IMR-90 (cell line): ENCODE measurements at regions not wholly inside any gene's neighbourhood (a gene's known extent, or its start where the extent isn't known, plus 50 kb on each side); places are given as distances from the start of the nearest gene placed in this dataset.

Source experiments
- ATAC-seq: fragments of 200-7000 bp; cut with Tn5 transposase; 2 replicates; pipeline ENCODE4 v1.9.1; 2020; ENCODE audit warnings: low read depth, mild to moderate bottlenecking, moderate library complexity
- BruUV-seq: library from RNA; stranded (reverse); fragments of 400-500 nt; replicated peaks from 2 replicates; lab custom pipeline; 2021; lab: Mats Ljungman, UMichigan
- CTCF ChIA-PET: fragments of 300-600 bp; formaldehyde crosslinking; extraction: SDS; loops from one replicate; lab custom pipeline; 2021; ENCODE audit warnings: antibody characterized with exemption; lab: Yijun Ruan, JAX
- POLR2A ChIA-PET: fragments of 300-600 bp; sonication (Branson Sonifier 250); formaldehyde crosslinking; loops from one replicate; lab custom pipeline; 2022; ENCODE audit warnings: antibody characterized with exemption; ENCODE audit not compliant: unreplicated experiment; lab: Charles Lee
- DNase-seq: peaks from one replicate; pipeline ENCODE4 v3.0.0; 2013
- H2AFZ ChIP-seq: replicated peaks from 2 replicates; pipeline ENCODE3; 2013; ENCODE audit warnings: low read length, mild to moderate bottlenecking; ENCODE audit not compliant: poor library complexity
- H2AK5ac ChIP-seq: 2 replicates; pipeline ENCODE4 v1.6.1; 2013; ENCODE audit warnings: low read depth, low read length, inconsistent platforms
- H2AK9ac ChIP-seq: replicated peaks from 2 replicates; pipeline ENCODE3; 2013; ENCODE audit warnings: mild to moderate bottlenecking, low read depth, low read length, moderate library complexity; ENCODE audit not compliant: poor library complexity
- H2BK120ac ChIP-seq: 2 replicates; pipeline ENCODE4 v1.6.1; 2013; ENCODE audit warnings: low read depth, low read length, inconsistent platforms
- H2BK15ac ChIP-seq: 3 replicates; pipeline ENCODE4 v1.6.1; 2013; ENCODE audit warnings: low read depth, low read length, inconsistent platforms
- H2BK20ac ChIP-seq: 2 replicates; pipeline ENCODE4 v1.6.1; 2013; ENCODE audit warnings: low read depth, mild to moderate bottlenecking, inconsistent platforms, low read length, moderate library complexity
- H2BK5ac ChIP-seq: 2 replicates; pipeline ENCODE4 v1.6.1; 2013; ENCODE audit warnings: mild to moderate bottlenecking, low read depth, low read length, inconsistent platforms; ENCODE audit not compliant: poor library complexity, severe bottlenecking
- H3K14ac ChIP-seq: replicated peaks from 2 replicates; pipeline ENCODE4 v1.6.1; 2013; ENCODE audit warnings: low read depth, low read length, inconsistent platforms
- H3K18ac ChIP-seq: 2 replicates; pipeline ENCODE4 v1.6.1; 2013; ENCODE audit warnings: low read depth, low read length, control low read depth
- H3K23ac ChIP-seq: 2 replicates; pipeline ENCODE4 v1.6.1; 2013; ENCODE audit warnings: low read depth, low read length, inconsistent platforms
- H3K27ac ChIP-seq: 2 replicates; pipeline ENCODE4 v1.5.1; 2013; ENCODE audit warnings: mild to moderate bottlenecking, control low read depth, low read length; ENCODE audit not compliant: insufficient read depth
- H3K27me3 ChIP-seq: 2 replicates; pipeline ENCODE4 v1.6.1; 2013; ENCODE audit warnings: low read length; ENCODE audit not compliant: control insufficient read depth, insufficient read depth
- H3K36me3 ChIP-seq: 2 replicates; pipeline ENCODE4 v1.6.1; 2013; ENCODE audit warnings: low read length, mixed read lengths; ENCODE audit not compliant: control insufficient read depth, insufficient read depth
- H3K4ac ChIP-seq: 2 replicates; pipeline ENCODE4 v1.6.1; 2013; ENCODE audit warnings: low read depth, low read length, inconsistent platforms
- H3K4me1 ChIP-seq: 2 replicates; pipeline ENCODE4 v1.6.1; 2013; ENCODE audit warnings: low read length, mixed read lengths; ENCODE audit not compliant: control insufficient read depth, insufficient read depth
- H3K4me2 ChIP-seq: 2 replicates; pipeline ENCODE4 v1.6.1; 2013; ENCODE audit warnings: low read depth, mild to moderate bottlenecking, control low read depth, low read length, moderate library complexity
- H3K4me3 ChIP-seq: 2 replicates; pipeline ENCODE4 v1.5.1; 2013; ENCODE audit warnings: low read depth, mild to moderate bottlenecking, control low read depth, low read length, moderate library complexity; ENCODE audit not compliant: insufficient read depth
- H3K56ac ChIP-seq: 2 replicates; pipeline ENCODE4 v1.6.1; 2013; ENCODE audit warnings: low read length, inconsistent platforms; ENCODE audit not compliant: insufficient read depth; ENCODE audit errors: extremely low read depth
- H3K79me1 ChIP-seq, 2 experiments: 2 replicates each; pipeline ENCODE4 v1.6.1; 2013; ENCODE audit warnings: low read length in 2 of 2, inconsistent platforms in 1 of 2, low read depth in 1 of 2
- H3K9ac ChIP-seq: 2 replicates; pipeline ENCODE4 v1.6.1; 2013; ENCODE audit warnings: low read depth, low read length, control low read depth
- H3K9me1 ChIP-seq: 2 replicates; pipeline ENCODE4 v1.6.1; 2013; ENCODE audit warnings: low read length, inconsistent platforms; ENCODE audit not compliant: insufficient read depth
- H3K9me3 ChIP-seq: 2 replicates; pipeline ENCODE4 v1.6.1; 2013; ENCODE audit warnings: low read length; ENCODE audit not compliant: control insufficient read depth, insufficient read depth
- H4K20me1 ChIP-seq: 2 replicates; pipeline ENCODE4 v1.6.1; 2013; ENCODE audit warnings: low read length, inconsistent platforms; ENCODE audit not compliant: insufficient read depth
- H4K5ac ChIP-seq: 2 replicates; pipeline ENCODE4 v1.6.1; 2013; ENCODE audit warnings: mild to moderate bottlenecking, low read depth, low read length, control low read depth
- H4K8ac ChIP-seq, 2 experiments: 2 replicates each; pipeline ENCODE4 v1.6.1; 2013; ENCODE audit warnings: low read depth in 2 of 2, low read length in 2 of 2, control low read depth in 1 of 2, inconsistent platforms in 1 of 2
- H4K91ac ChIP-seq: 2 replicates; pipeline ENCODE4 v1.6.1; 2013; ENCODE audit warnings: low read depth, low read length, inconsistent platforms; ENCODE audit not compliant: insufficient read depth
- BHLHE40 ChIP-seq: fragments of 150-350 bp; IDR thresholded peaks from 2 replicates; pipeline ENCODE4 v1.6.1; 2016; ENCODE audit warnings: mild to moderate bottlenecking, low read depth, low read length
- CEBPB ChIP-seq: IDR thresholded peaks from 2 replicates; pipeline ENCODE4 v1.6.1; 2012; ENCODE audit warnings: low read depth, low read length, improper control_type of control experiment
- CHD1 ChIP-seq: IDR thresholded peaks from 2 replicates; pipeline ENCODE4 v1.6.1; 2012; ENCODE audit warnings: low read depth, low read length, improper control_type of control experiment
- CTCF ChIP-seq: conservative IDR thresholded peaks from 2 replicates; pipeline ENCODE4 v1.5.1; 2012; ENCODE audit warnings: mild to moderate bottlenecking, low read depth, low read length, improper control_type of control experiment
- MXI1 ChIP-seq: IDR thresholded peaks from 2 replicates; pipeline ENCODE4 v1.6.1; 2012; ENCODE audit warnings: low read depth, mild to moderate bottlenecking, low read length, moderate library complexity, borderline replicate concordance
- NFE2L2 ChIP-seq: fragments of 150-350 bp; IDR thresholded peaks from 2 replicates; pipeline ENCODE4 v1.6.1; 2016; ENCODE audit warnings: low read depth, mild to moderate bottlenecking, low read length
- POLR2A ChIP-seq: IDR thresholded peaks from 2 replicates; pipeline ENCODE4 v1.6.1; 2012; ENCODE audit warnings: mild to moderate bottlenecking, low read depth, low read length
- RAD21 ChIP-seq: IDR thresholded peaks from 2 replicates; pipeline ENCODE4 v1.6.1; 2012; ENCODE audit warnings: low read length, improper control_type of control experiment
- RCOR1 ChIP-seq: IDR thresholded peaks from 2 replicates; pipeline ENCODE4 v1.6.1; 2012; ENCODE audit warnings: mild to moderate bottlenecking, low read length, improper control_type of control experiment; ENCODE audit not compliant: insufficient replicate concordance
- RFX5 ChIP-seq: IDR thresholded peaks from 2 replicates; pipeline ENCODE4 v1.8.0; 2012; ENCODE audit warnings: low read depth, mild to moderate bottlenecking, low read length, moderate library complexity
- USF2 ChIP-seq: fragments of 150-350 bp; IDR thresholded peaks from 2 replicates; pipeline ENCODE4 v1.6.1; 2017; ENCODE audit warnings: mild to moderate bottlenecking, antibody characterized with exemption, low read length, low read depth
- WGBS, 2 experiments: methylation state at CpG; one replicate each; pipeline versions ENCODE4 v1.1.5 to v1.1.7; 2013; ENCODE audit warnings: missing lambda C conversion rate in 2 of 2; ENCODE audit not compliant: insufficient read length in 1 of 2; ENCODE audit errors: extremely low coverage in 2 of 2; 5-methylcytosine and 5-hydroxymethylcytosine counted together
- dilution Hi-C: fragments of 300-500 bp; cut with HindIII; formaldehyde crosslinking; loops from one replicate; pipeline ENCODE4 v1.14.3; 2018; ENCODE audit warnings: low sequenced_read_pairs; ENCODE audit not compliant: unreplicated experiment
- in situ Hi-C: fragments of 300-500 bp; cut with MboI; formaldehyde crosslinking; loops from 3 replicates; pipeline ENCODE4 v1.14.3; 2019; ENCODE audit warnings: low sequenced_read_pairs, inconsistent platforms, mixed read lengths
- intact Hi-C: fragments of 100-400 bp; cut with micrococcal nuclease; formaldehyde crosslinking; loops from 2 replicates; pipeline ENCODE4 v1.10.0; 2022

GRCh38 chr12:85695097-85695715 is 141.0 kb downstream of the RASSF9 start:
- no peak overlapping the region for H3K23ac ChIP-seq

More at GRCh38 chr12:85695097-85695715, 141.0 kb downstream of the RASSF9 start:
- no CpG with 5 or more reads among the region's 4 CpGs for WGBS, 2 experiments
- no peak overlapping the region for H3K9ac ChIP-seq
- H2BK120ac ChIP-seq, result no peak overlapping the region
- no peak overlapping the region for H4K8ac ChIP-seq
- no peak overlapping the region for H3K4me3 ChIP-seq
- TF ChIP-seq RAD21 (no peak), CEBPB (no peak), RFX5 (no peak), USF2 (no peak), CTCF (no peak), BHLHE40 (no peak), CHD1 (no peak), NFE2L2 (no peak), RCOR1 (no peak), POLR2A (no peak), MXI1 (no peak)
- no peak overlapping the region for H4K5ac ChIP-seq
- H3K27ac ChIP-seq, result no peak overlapping the region
- no peak overlapping the region for H3K4ac ChIP-seq
- POLR2A ChIA-PET, result no interaction called here
- H2BK5ac ChIP-seq, result no peak overlapping the region
- intact Hi-C loops (no loop called here), dilution Hi-C loops (no loop called here), in situ Hi-C loops (no loop called here)
- H2AK9ac ChIP-seq, result no peak overlapping the region
- H2AFZ ChIP-seq, result no peak overlapping the region
- H3K4me2 ChIP-seq, result no peak overlapping the region
- DNase-seq (no peak), ATAC-seq (no peak)
- CTCF ChIA-PET, result no interaction called here
- no peak overlapping the region for H3K14ac ChIP-seq
- BruUV-seq, result no TSS peak
- H2BK20ac ChIP-seq, result no peak overlapping the region
- no peaks in the 10 kb centered on the region for H3K36me3 ChIP-seq
- H3K18ac ChIP-seq, result no peak overlapping the region
- no peaks in the 10 kb centered on the region for H3K9me1 ChIP-seq
- H3K79me1 ChIP-seq, result no peaks in the 10 kb centered on the region
- no peak overlapping the region for H4K91ac ChIP-seq
- H3K27me3 ChIP-seq, result no peaks in the 10 kb centered on the region
- H3K56ac ChIP-seq, result no peak overlapping the region
- H3K9me3 ChIP-seq, result no peaks in the 10 kb centered on the region
- no peaks in the 10 kb centered on the region for H3K4me1 ChIP-seq
- no peaks in the 10 kb centered on the region for H4K20me1 ChIP-seq
- no peak overlapping the region for H2BK15ac ChIP-seq
- H2AK5ac ChIP-seq, result no peak overlapping the region
